GM23248 (cell line): ENCODE measurements at regions not wholly inside any gene's neighbourhood (a gene's known extent, or its start where the extent isn't known, plus 50 kb on each side); places are given as distances from the start of the nearest gene placed in this dataset.
A peak's percentile ranks its signal among the peaks of the same experiment; 100 is the strongest.

Experiments
- DNase-seq: peaks from one replicate; pipeline ENCODE4 v3.0.0-alpha.2; 2015
- H2AFZ ChIP-seq: fragments of 200-600 bp; sonication (generic); 2 replicates; pipeline ENCODE4 v1.6.1; 2016; ENCODE audit warnings: antibody characterized with exemption
- H3F3A ChIP-seq: fragments of 200-600 bp; sonication (generic); 2 replicates; pipeline ENCODE4 v1.6.1; 2016; ENCODE audit warnings: mild to moderate bottlenecking, antibody characterized with exemption, mixed run types; ENCODE audit not compliant: insufficient read depth
- H3K27ac ChIP-seq: fragments of 200-600 bp; sonication (generic); 2 replicates; pipeline ENCODE4 v1.5.1; 2016; ENCODE audit warnings: mild to moderate bottlenecking
- H3K27me3 ChIP-seq: fragments of 200-600 bp; sonication (generic); replicated peaks from 2 replicates; pipeline ENCODE4 v1.6.1; 2016; ENCODE audit warnings: mild to moderate bottlenecking; ENCODE audit not compliant: insufficient read depth
- H3K36me3 ChIP-seq: fragments of 200-600 bp; sonication (generic); 2 replicates; pipeline ENCODE4 v1.6.1; 2016; ENCODE audit warnings: low read depth, mild to moderate bottlenecking
- H3K4me1 ChIP-seq: fragments of 200-600 bp; sonication (generic); 2 replicates; pipeline ENCODE4 v1.6.1; 2016; ENCODE audit warnings: mild to moderate bottlenecking; ENCODE audit not compliant: insufficient read depth
- H3K4me2 ChIP-seq: fragments of 200-600 bp; sonication (generic); one replicate; pipeline ENCODE4 v1.6.1; 2016; ENCODE audit warnings: mild to moderate bottlenecking; ENCODE audit not compliant: unreplicated experiment
- H3K4me3 ChIP-seq: fragments of 200-600 bp; sonication (generic); 2 replicates; pipeline ENCODE4 v1.5.1; 2016; ENCODE audit warnings: mild to moderate bottlenecking
- H3K79me2 ChIP-seq: fragments of 200-600 bp; sonication (generic); 2 replicates; pipeline ENCODE4 v1.6.1; 2016; ENCODE audit warnings: mild to moderate bottlenecking; ENCODE audit not compliant: insufficient read depth
- H3K9ac ChIP-seq: fragments of 200-600 bp; sonication (generic); 2 replicates; pipeline ENCODE4 v1.6.1; 2016; ENCODE audit warnings: mild to moderate bottlenecking
- H3K9me2 ChIP-seq: fragments of 200-600 bp; sonication (generic); 2 replicates; pipeline ENCODE4 v1.6.1; 2016; ENCODE audit warnings: mixed run types, mild to moderate bottlenecking, moderate library complexity; ENCODE audit not compliant: insufficient read depth
- H3K9me3 ChIP-seq: fragments of 200-600 bp; sonication (generic); one replicate; pipeline ENCODE4 v1.6.1; 2017; ENCODE audit warnings: low read depth
- H4K20me1 ChIP-seq: fragments of 200-600 bp; sonication (generic); 2 replicates; pipeline ENCODE4 v1.6.0; 2016; ENCODE audit not compliant: insufficient read depth
- EZH2 ChIP-seq: fragments of 200-600 bp; sonication (generic); IDR thresholded peaks from 2 replicates; pipeline ENCODE4 v1.6.1; 2018; ENCODE audit warnings: antibody characterized with exemption, mild to moderate bottlenecking; ENCODE audit not compliant: insufficient read depth, poor library complexity, severe bottlenecking
- EZH2phosphoT487 ChIP-seq: fragments of 200-600 bp; sonication (generic); IDR thresholded peaks from 2 replicates; pipeline ENCODE4 v1.6.1; 2018; ENCODE audit warnings: antibody characterized with exemption, moderate library complexity, mild to moderate bottlenecking, low read depth; ENCODE audit not compliant: insufficient read depth
- WGBS, 2 experiments: methylation state at CpG; one replicate each; pipeline ENCODE4 v1.1.6; 2015 to 2017; ENCODE audit warnings: low lambda C conversion rate in 2 of 2, low coverage in 1 of 2; ENCODE audit errors: missing lambda C conversion rate in 2 of 2; 5-methylcytosine and 5-hydroxymethylcytosine counted together
- in situ Hi-C: fragments of 300-500 bp; cut with MboI; formaldehyde crosslinking; loops from 2 replicates; pipeline ENCODE4 v1.15.0; 2020

GRCh38 chr15:47516558-47516957 lies 200.7 kb upstream of the SEMA6D start:
- peaks cover 38% of the 10 kb centered on the region for H3K4me1 ChIP-seq
- peak; percentile 78 for DNase-seq
- no peak overlapping the region for H3K4me2 ChIP-seq
- H2AFZ ChIP-seq = no peak overlapping the region
- H3K9me3 ChIP-seq = no peaks in the 10 kb centered on the region
- H3K9me2 ChIP-seq = no peaks in the 10 kb centered on the region
- no peak overlapping the region for H3K9ac ChIP-seq
- H3K27me3 ChIP-seq = no peaks in the 10 kb centered on the region
- peaks cover 17% of the 10 kb centered on the region for H3F3A ChIP-seq
- H4K20me1 ChIP-seq = no peaks in the 10 kb centered on the region
- H3K36me3 ChIP-seq = no peaks in the 10 kb centered on the region
- no peak overlapping the region for H3K4me3 ChIP-seq
- in situ Hi-C loops = no loop called here
- H3K79me2 ChIP-seq = no peaks in the 10 kb centered on the region
- TF ChIP-seq EZH2 = no peak
- no peak for TF ChIP-seq EZH2phosphoT487
- WGBS, 2 experiments = 3 to 5% methylated on average over 2 of the region's 2 CpGs
- no peak overlapping the region for H3K27ac ChIP-seq

GRCh38 chr15:47516972-47517371 lies 200.3 kb upstream of the SEMA6D start:
- H3K9ac ChIP-seq = no peak overlapping the region
- H3K27ac ChIP-seq = no peak overlapping the region
- peaks cover 38% of the 10 kb centered on the region for H3K4me1 ChIP-seq
- H3K9me3 ChIP-seq = no peaks in the 10 kb centered on the region
- no peaks in the 10 kb centered on the region for H3K9me2 ChIP-seq
- H3K79me2 ChIP-seq = no peaks in the 10 kb centered on the region
- H3K27me3 ChIP-seq = no peaks in the 10 kb centered on the region
- no peak overlapping the region for H3K4me2 ChIP-seq
- in situ Hi-C loops = no loop called here
- DNase-seq = no peak
- H3K4me3 ChIP-seq = no peak overlapping the region
- WGBS, 2 experiments = 0% methylated on average over 1 of the region's 1 CpG
- no peaks in the 10 kb centered on the region for H4K20me1 ChIP-seq
- no peaks in the 10 kb centered on the region for H3K36me3 ChIP-seq
- H2AFZ ChIP-seq = no peak overlapping the region
- peaks cover 17% of the 10 kb centered on the region for H3F3A ChIP-seq
- TF ChIP-seq EZH2phosphoT487 (no peak), EZH2 (no peak)

- no peak overlapping the region for H3K9ac ChIP-seq
- no peak overlapping the region for H3K4me3 ChIP-seq
- peaks cover 38% of the 10 kb centered on the region for H3K4me1 ChIP-seq
- H2AFZ ChIP-seq = no peak overlapping the region
- 12 to 18% methylated on average over 1 of the region's 1 CpG for WGBS, 2 experiments
- TF ChIP-seq EZH2phosphoT487 (no peak), EZH2 (no peak)
- no peaks in the 10 kb centered on the region for H3K79me2 ChIP-seq
- H3K36me3 ChIP-seq = no peaks in the 10 kb centered on the region
- H3K27me3 ChIP-seq = no peaks in the 10 kb centered on the region
- no peaks in the 10 kb centered on the region for H4K20me1 ChIP-seq
- no peaks in the 10 kb centered on the region for H3K9me2 ChIP-seq
- DNase-seq = peak; percentile 45
- in situ Hi-C loops = no loop called here
- peak overlapping the region; percentile 23 for H3K4me2 ChIP-seq
- H3K9me3 ChIP-seq = no peaks in the 10 kb centered on the region
- H3K27ac ChIP-seq = no peak overlapping the region
- peaks cover 17% of the 10 kb centered on the region for H3F3A ChIP-seq
Observed at GRCh38 chr15:47517737-47518136, 199.6 kb upstream of the SEMA6D start.

GRCh38 chr15:47523681-47524475 lies 193.4 kb upstream of the SEMA6D start:
- Histone ChIP-seq H3K9me2 (no peaks in the 10 kb centered on the region), H3K36me3 (no peaks in the 10 kb centered on the region), H3K79me2 (no peaks in the 10 kb centered on the region), H3K9me3 (no peaks in the 10 kb centered on the region), H3K27ac (no peak overlapping the region), H3K9ac (no peak overlapping the region), H3K27me3 (no peaks in the 10 kb centered on the region), H3F3A (no peaks in the 10 kb centered on the region), H2AFZ (no peak overlapping the region), H3K4me3 (no peak overlapping the region), H4K20me1 (no peaks in the 10 kb centered on the region), H3K4me1 (no peaks in the 10 kb centered on the region), H3K4me2 (no peak overlapping the region)
- WGBS, 2 experiments = 71 to 73% methylated on average over 12 of the region's 12 CpGs
- DNase-seq = peak; percentile 42
- in situ Hi-C loops = no loop called here
- TF ChIP-seq EZH2 = no peak
- TF ChIP-seq EZH2phosphoT487 = no peak
